ENCODE measurements at regions not wholly inside any gene's neighbourhood (a gene's known extent, or its start where the extent isn't known, plus 50 kb on each side); places are given as distances from the start of the nearest gene placed in this dataset.
"Not testable (repeated sequence)": the region's sequence is repeated elsewhere in the genome, so short reads cannot be mapped to it uniquely, and the experiment has no call there.

DNA sequence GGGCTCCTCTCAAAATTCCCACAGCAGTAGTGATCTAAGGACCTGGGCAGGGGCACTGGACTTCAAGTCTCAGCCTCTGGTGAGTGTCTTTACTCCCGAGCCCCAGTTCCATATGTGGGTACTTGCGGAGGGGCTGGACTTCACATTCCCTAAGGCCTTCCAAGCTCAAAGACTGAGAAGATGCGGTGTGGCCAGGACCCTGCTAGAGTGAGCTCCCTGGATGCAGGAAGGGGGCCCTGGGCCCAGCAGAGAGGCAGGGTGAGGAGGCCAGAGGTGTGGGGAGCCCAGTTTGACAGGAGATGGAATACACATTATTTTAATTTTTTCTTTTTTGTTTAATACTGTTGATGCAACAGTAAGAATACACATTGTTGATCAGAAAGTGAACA is 83.7 kb downstream of the IGLL1 start:
- intact Hi-C loops (cut with micrococcal nuclease) = no loop called here
- H3K27ac Mint-ChIP-seq = no peak overlapping the region
- no peaks in the 10 kb centered on the region for H3K36me3 Mint-ChIP-seq (ENCODE audit: low read depth)
- no peak overlapping the region for H3K4me3 Mint-ChIP-seq
- no peaks in the 10 kb centered on the region for H3K27me3 Mint-ChIP-seq
- no peaks in the 10 kb centered on the region for H3K9me3 Mint-ChIP-seq
- H3K4me1 Mint-ChIP-seq (ENCODE audit: low read depth) = no peaks in the 10 kb centered on the region

DNA sequence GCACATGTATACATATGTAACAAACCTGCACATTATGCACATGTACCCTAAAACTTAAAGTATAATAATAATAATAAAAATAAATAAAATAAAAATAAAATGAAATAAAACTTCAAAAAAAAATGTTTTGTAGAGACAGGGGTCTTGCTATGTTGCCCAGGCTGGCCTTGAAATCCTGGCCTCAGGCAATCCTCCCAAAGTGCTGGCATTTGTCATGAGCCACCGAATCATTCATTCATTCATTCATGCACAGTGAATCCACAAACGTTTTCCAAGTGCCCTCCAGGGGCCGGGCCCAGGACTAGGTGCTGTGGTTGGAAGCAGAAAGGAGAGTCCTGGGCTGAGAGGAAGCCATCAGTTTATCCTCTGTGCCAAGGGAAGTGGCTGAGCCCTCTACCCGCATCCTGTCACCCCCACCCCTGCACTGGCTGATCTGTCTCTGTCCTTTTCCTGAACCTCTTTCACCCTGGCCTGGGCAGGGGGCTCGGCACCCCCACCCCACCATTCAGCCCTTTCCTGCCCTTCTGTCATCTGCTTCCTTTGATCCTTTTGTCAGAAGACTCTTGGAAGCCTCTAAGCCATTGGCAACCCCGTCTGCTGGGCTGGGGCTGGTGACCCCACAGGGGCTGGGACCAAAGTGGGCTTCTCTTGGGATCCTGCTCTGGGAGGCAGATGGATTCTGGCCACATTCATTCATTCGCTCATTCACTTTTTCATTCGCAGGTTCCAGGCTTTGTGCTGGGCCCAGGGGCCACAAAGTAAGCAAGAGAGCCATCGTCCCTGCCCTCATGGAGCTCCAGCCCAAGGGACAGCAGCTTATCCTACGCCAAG is 84.3 kb downstream of the IGLL1 start:
- H3K27me3 Mint-ChIP-seq = no peaks in the 10 kb centered on the region
- H3K27ac Mint-ChIP-seq = no peak overlapping the region

DNA sequence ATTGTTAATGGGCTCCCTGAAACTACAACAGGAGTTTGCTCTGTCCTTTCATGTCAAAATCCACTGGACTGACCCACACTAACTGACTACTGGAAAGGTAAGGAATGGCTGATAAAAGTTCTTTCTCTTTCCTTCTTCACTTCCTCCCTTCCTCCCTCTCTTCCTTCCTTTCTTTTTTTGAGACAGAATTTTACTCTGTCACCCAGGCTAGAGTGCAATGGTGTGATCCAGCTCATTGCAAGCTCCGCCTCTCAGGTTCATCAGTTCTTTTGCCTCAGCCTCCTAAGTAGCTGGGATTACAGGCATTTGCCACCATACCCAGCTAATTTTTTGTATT is 85.2 kb downstream of the IGLL1 start:
- intact Hi-C loops (cut with micrococcal nuclease) = no loop called here
- Mint-ChIP-seq H3K4me1 (ENCODE audit: low read depth) (no peaks in the 10 kb centered on the region), H3K4me3 (no peak overlapping the region), H3K9me3 (no peaks in the 10 kb centered on the region), H3K36me3 (ENCODE audit: low read depth) (no peaks in the 10 kb centered on the region), H3K27me3 (no peaks in the 10 kb centered on the region), H3K27ac (no peak overlapping the region)

More for the DNA sequence above, 84.3 kb downstream of the IGLL1 start:
- Mint-ChIP-seq H3K36me3 (ENCODE audit: low read depth) (no peaks in the 10 kb centered on the region), H3K4me1 (ENCODE audit: low read depth) (no peaks in the 10 kb centered on the region), H3K9me3 (no peaks in the 10 kb centered on the region), H3K4me3 (no peak overlapping the region)
- intact Hi-C loops (cut with micrococcal nuclease) = no loop called here

DNA sequence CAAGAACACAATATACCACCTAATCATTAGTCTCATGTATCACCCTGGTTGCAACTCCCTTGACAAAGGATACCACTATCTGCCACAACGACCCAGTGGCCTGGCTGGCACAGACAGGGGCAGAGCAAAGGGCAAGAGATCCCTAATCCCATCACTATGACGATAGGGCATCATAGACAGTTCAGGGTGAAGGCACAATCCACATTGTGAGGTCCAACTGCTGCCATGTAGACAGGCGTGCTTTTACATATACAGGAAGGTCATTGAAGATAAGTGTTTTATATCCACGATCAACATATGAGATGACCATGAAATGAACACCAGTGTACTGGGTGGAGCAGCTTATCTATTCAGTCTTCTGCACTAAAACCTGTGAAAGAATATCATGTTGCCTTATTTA is 94.6 kb downstream of the IGLL1 start:
- H3K9me3 Mint-ChIP-seq = no peaks in the 10 kb centered on the region
- no peak overlapping the region for H3K27ac Mint-ChIP-seq
- H3K36me3 Mint-ChIP-seq (ENCODE audit: low read depth) = no peaks in the 10 kb centered on the region
- H3K4me3 Mint-ChIP-seq = no peak overlapping the region
- H3K4me1 Mint-ChIP-seq (ENCODE audit: low read depth) = no peaks in the 10 kb centered on the region
- intact Hi-C loops (cut with micrococcal nuclease) = no loop called here
- H3K27me3 Mint-ChIP-seq = no peaks in the 10 kb centered on the region

DNA sequence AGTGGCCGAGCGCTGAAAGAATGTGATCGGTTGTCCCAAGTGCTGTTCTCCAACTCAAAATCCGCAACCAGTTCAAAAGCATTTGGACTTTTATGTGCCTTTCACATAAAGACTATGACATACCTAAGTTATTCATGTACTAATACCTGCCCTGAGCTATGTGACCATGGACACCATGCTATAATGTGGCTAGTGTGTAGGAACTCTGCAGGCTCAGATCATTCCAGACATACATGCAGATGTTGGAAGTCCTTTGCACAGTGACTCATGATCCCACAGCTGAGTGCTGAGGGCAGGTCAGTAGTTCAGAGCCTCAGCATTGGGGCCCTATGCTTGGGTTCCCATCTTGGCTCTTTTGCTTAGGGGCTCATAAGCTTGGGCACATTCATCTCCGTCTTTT is 95.4 kb downstream of the IGLL1 start:
- no peaks in the 10 kb centered on the region for H3K9me3 Mint-ChIP-seq

DNA sequence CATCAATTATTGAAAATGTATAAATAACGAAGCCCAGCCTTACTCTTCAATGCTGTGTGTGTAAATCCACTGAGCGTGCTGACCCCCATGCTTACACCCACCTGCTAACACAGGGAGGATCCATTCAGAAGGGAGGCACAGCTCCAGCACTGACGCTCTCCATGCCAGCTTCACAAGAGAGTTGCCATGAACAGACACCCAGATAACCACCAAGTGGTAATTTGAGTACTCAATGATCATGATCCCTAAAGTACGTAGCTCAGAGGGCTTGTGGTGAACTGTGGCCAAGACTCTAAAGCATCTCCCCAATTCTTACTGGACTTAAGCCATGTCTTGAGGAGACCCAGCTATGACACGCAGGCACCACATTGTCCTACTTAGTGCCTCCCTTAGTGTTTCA is 98.7 kb downstream of the IGLL1 start:
- H3K4me1 Mint-ChIP-seq (ENCODE audit: low read depth) = peaks cover 5% of the 10 kb centered on the region

More for the DNA sequence above, 95.4 kb downstream of the IGLL1 start:
- Mint-ChIP-seq H3K4me1 (ENCODE audit: low read depth) (no peaks in the 10 kb centered on the region), H3K36me3 (ENCODE audit: low read depth) (no peaks in the 10 kb centered on the region), H3K27ac (no peak overlapping the region), H3K4me3 (no peak overlapping the region), H3K27me3 (no peaks in the 10 kb centered on the region)
- intact Hi-C loops (cut with micrococcal nuclease) = no loop called here

DNA sequence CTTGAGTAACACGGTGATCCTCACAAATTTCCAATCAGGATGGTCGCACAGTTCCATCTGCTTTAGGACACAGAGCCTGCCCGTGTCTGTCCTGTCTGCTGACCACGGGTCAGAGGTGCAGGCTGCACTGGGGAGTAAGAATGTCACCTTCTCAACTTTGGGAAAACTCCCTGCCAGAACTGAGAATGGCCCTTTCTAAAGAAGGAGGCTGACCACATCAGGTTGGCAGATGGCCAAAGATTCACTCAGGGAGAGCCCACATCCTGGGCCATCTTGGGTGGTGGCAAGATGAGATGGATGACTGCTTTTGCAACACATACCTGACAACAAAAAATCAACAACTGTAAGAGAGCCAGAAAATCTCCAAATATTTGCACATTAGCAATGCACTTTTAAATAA is 101.9 kb downstream of the IGLL1 start:
- H3K4me3 Mint-ChIP-seq = no peak overlapping the region
- H3K36me3 Mint-ChIP-seq (ENCODE audit: low read depth) = no peaks in the 10 kb centered on the region
- H3K27me3 Mint-ChIP-seq = peaks cover 1% of the 10 kb centered on the region
- no peak overlapping the region for H3K27ac Mint-ChIP-seq
- intact Hi-C loops (cut with micrococcal nuclease) = no loop called here
- H3K9me3 Mint-ChIP-seq = no peaks in the 10 kb centered on the region
- peaks cover 5% of the 10 kb centered on the region for H3K4me1 Mint-ChIP-seq (ENCODE audit: low read depth)

More for the DNA sequence above, 98.7 kb downstream of the IGLL1 start:
- no peak overlapping the region for H3K27ac Mint-ChIP-seq
- H3K27me3 Mint-ChIP-seq = peaks cover 1% of the 10 kb centered on the region
- intact Hi-C loops (cut with micrococcal nuclease) = no loop called here
- H3K4me3 Mint-ChIP-seq = no peak overlapping the region
- H3K36me3 Mint-ChIP-seq (ENCODE audit: low read depth) = no peaks in the 10 kb centered on the region
- H3K9me3 Mint-ChIP-seq = no peaks in the 10 kb centered on the region

DNA sequence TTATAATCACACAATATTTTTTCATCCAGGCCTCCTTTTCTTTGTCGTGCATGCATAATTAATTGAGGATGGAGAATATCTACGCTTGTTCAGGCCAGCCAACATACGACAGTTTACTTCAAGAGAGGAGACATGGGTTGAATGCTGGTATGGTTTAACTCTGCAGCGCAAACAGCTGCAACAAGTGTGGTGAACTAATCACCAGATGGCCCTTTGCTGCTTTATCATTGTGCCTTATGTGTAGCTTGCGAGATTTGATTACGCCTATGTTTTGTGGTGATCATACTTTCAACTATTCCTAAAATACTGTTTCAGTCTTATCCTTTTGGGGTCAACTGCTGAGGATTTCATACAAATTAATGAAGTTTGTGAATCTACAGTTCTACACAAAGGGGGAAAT is 105.6 kb downstream of the IGLL1 start:
- intact Hi-C loops (cut with micrococcal nuclease); H3K27me3 Mint-ChIP-seq; H3K4me1 Mint-ChIP-seq (ENCODE audit: low read depth); H3K36me3 Mint-ChIP-seq (ENCODE audit: low read depth); H3K9me3 Mint-ChIP-seq; H3K27ac Mint-ChIP-seq; H3K4me3 Mint-ChIP-seq: not testable (repeated sequence)

DNA sequence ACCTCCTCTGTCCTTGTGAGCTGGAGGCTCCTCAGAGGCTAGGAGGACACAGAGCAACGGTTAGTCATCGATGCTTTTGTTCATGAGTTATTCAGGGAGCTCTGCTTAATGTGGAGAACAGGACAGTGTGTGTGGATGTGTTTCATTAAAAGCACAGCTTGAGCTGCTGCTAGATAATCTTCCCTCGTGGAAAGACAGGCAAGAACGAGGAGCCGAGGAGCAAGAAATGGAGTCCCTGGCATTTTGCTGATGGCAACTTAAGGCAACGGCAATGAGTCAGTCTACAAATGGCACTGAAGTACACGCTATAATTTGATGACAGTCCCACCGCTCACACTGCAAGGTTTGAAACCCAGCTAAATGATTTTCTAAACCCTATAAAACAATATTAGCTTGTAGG is 106.2 kb downstream of the IGLL1 start:
- H3K36me3 Mint-ChIP-seq (ENCODE audit: low read depth) = no peaks in the 10 kb centered on the region
- no peak overlapping the region for H3K4me3 Mint-ChIP-seq
- no peaks in the 10 kb centered on the region for H3K27me3 Mint-ChIP-seq
- peaks cover 5% of the 10 kb centered on the region for H3K4me1 Mint-ChIP-seq (ENCODE audit: low read depth)
- intact Hi-C loops (cut with micrococcal nuclease) = no loop called here
- H3K27ac Mint-ChIP-seq = no peak overlapping the region
- no peaks in the 10 kb centered on the region for H3K9me3 Mint-ChIP-seq

DNA sequence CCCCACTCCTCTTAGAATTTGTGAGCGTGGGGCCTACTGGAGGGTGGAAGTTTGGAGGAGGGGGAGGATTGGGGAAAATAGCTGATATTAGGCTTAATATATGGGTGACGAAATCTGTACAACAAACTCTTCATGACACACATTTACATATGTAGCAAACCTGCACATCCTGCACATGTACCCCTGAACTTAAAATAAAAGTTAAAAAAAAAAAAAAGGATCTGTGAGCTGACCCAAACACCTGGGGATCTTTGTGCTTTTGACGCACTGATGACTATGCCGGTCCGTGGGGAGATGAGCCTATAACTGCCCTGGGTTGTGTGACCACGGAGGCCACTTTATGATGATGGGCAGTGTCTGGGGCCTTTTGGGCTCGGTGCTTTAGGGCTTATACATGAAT is 107.7 kb downstream of the IGLL1 start:
- H3K27me3 Mint-ChIP-seq; H3K4me3 Mint-ChIP-seq; intact Hi-C loops (cut with micrococcal nuclease); H3K36me3 Mint-ChIP-seq (ENCODE audit: low read depth); H3K27ac Mint-ChIP-seq; H3K4me1 Mint-ChIP-seq (ENCODE audit: low read depth); H3K9me3 Mint-ChIP-seq: not testable (repeated sequence)

DNA sequence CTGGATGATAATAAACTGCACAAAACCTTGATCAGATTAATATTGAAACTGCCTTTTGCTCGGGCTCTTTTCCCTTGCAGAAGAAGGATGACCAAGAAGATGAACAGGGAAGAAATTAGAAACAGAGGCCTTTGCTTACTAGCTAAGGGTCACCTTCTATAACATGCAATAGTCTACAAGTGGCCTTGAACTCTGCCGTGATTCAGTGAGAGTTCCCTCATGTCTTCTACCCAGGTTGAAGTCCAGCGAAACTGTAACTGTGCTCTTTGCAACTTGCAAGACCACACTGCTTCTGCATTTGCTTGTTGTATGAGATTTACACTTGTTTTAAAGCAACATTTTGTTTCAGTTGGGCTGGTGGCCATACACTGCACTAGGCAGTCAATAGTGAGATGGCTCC is 108.4 kb downstream of the IGLL1 start:
- no peaks in the 10 kb centered on the region for H3K36me3 Mint-ChIP-seq (ENCODE audit: low read depth)
- intact Hi-C loops (cut with micrococcal nuclease) = no loop called here
- H3K4me3 Mint-ChIP-seq = no peak overlapping the region
- H3K27me3 Mint-ChIP-seq = no peaks in the 10 kb centered on the region
- no peaks in the 10 kb centered on the region for H3K9me3 Mint-ChIP-seq
- H3K27ac Mint-ChIP-seq = no peak overlapping the region
- H3K4me1 Mint-ChIP-seq (ENCODE audit: low read depth) = no peaks in the 10 kb centered on the region

DNA sequence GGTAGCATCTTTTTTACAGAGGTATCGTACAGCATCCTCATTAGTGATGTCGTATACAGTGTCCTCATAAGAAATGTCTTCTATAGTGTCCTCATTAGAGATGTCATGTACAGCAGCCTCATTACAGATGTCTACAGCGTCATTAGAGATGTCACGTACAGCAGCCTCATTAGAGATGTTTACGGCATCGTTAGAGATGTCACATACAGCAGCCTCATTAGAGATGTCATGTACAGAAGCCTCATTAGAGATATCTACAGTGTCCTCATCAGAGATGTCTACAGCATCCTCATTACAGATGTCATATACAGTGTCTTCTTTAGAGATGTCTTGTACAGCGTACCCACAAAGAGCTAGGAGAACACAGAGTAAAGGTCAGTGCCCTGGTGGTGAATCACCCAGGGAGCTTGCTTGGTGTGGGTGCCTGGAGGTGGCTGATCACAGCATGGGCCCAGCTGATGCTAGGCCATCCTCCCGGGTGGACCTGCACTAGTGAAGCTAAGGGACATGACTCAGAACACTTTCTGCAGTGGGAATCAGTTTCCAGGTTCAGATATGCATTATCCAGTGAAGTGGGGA is 109.2 kb downstream of the IGLL1 start:
- H3K27me3 Mint-ChIP-seq = no peaks in the 10 kb centered on the region
- H3K9me3 Mint-ChIP-seq = no peaks in the 10 kb centered on the region
- H3K36me3 Mint-ChIP-seq (ENCODE audit: low read depth) = no peaks in the 10 kb centered on the region
- H3K4me1 Mint-ChIP-seq (ENCODE audit: low read depth) = no peaks in the 10 kb centered on the region
- no peak overlapping the region for H3K27ac Mint-ChIP-seq
- no peak overlapping the region for H3K4me3 Mint-ChIP-seq
- intact Hi-C loops (cut with micrococcal nuclease) = no loop called here

DNA sequence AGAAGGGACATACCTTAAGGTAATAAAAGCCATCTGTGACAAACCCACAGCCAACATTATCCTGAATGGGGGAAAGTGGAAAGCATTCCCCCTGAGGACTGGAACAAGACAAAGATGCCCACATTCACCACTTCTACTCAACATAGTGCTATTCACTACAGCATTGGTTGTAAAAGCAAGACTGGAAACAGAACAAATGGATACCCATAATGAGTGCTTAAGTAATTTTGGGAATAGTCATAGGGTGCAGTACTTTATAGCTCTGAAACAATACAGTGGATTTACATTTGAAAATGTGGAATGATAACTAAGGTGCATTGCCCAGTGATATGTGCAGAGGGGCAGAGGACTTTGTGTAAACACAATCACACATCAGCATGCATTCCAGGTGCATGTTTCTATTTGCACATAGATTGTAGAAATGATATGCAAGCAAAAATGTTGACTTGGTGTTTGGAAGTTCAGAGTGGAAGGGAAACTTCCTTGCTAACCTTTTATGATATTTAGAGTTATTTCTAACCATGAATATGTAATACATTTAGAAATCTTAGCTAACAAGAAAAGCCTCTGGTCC is 112.3 kb downstream of the IGLL1 start:
- Mint-ChIP-seq H3K4me1 (ENCODE audit: low read depth) (no peaks in the 10 kb centered on the region), H3K4me3 (no peak overlapping the region), H3K36me3 (ENCODE audit: low read depth) (no peaks in the 10 kb centered on the region), H3K27me3 (no peaks in the 10 kb centered on the region), H3K27ac (no peak overlapping the region), H3K9me3 (no peaks in the 10 kb centered on the region)
- intact Hi-C loops (cut with micrococcal nuclease) = no loop called here

DNA sequence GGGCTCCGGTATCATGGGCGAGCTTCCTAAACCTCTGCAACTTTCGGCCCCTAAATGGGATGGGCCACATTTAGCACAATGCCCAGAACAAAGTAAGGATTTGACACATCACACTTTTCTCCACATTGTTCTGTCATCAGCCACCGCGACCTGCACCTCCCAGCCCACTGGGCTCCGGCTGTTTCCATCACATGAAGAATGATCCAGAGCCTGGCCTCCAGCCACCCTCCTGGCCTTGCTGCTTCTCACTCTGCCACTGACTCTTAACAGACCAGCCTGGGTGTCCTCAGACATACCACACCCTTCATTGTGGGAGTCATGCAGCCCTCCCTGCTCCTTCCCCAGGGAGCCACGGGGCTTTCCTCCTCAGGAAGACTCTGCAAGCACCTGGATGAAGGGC is 113.7 kb downstream of the IGLL1 start:
- no peaks in the 10 kb centered on the region for H3K36me3 Mint-ChIP-seq (ENCODE audit: low read depth)
- H3K27me3 Mint-ChIP-seq = no peaks in the 10 kb centered on the region
- no peaks in the 10 kb centered on the region for H3K9me3 Mint-ChIP-seq
- H3K4me1 Mint-ChIP-seq (ENCODE audit: low read depth) = no peaks in the 10 kb centered on the region
- no peak overlapping the region for H3K27ac Mint-ChIP-seq
- no peak overlapping the region for H3K4me3 Mint-ChIP-seq
- intact Hi-C loops (cut with micrococcal nuclease) = no loop called here

DNA sequence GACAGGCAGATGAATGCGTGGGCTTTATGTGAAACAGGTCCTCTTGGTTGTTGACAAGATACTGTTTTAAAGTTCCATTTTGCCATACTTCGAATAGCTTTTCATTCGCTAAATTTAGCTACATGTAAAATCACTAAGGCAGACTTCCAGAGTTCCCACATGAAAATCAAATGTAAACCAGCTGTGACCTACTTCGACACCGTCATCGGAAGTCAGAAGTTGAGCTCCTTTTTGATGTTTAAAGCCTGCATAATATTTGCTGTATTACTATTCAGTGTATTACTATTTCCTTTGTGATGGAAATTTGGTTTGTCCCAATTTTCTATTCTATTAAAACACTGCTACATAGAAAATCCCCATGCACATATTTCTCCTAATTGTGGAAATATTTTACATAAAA is 115.3 kb downstream of the IGLL1 start:
- H3K27me3 Mint-ChIP-seq; H3K36me3 Mint-ChIP-seq (ENCODE audit: low read depth); H3K27ac Mint-ChIP-seq; H3K9me3 Mint-ChIP-seq; H3K4me1 Mint-ChIP-seq (ENCODE audit: low read depth); H3K4me3 Mint-ChIP-seq; intact Hi-C loops (cut with micrococcal nuclease): not testable (repeated sequence)

Data from dendritic cell treated with granulocyte-macrophage colony-stimulating factor and Interleukin-4, amounts not matched to agents 40 ng/mL and 50 ng/mL, for 4 days (primary cell).